GM12892 (cell line): ENCODE measurements at regions not wholly inside any gene's neighbourhood (a gene's known extent, or its start where the extent isn't known, plus 50 kb on each side); places are given as distances from the start of the nearest gene placed in this dataset.

Source experiments
- POLR2A ChIP-seq: IDR thresholded peaks from 2 replicates; pipeline ENCODE4 v1.6.1; 2011; ENCODE audit warnings: low read depth, low read length, control low read depth
- POLR2AphosphoS5 ChIP-seq: IDR thresholded peaks from 2 replicates; pipeline ENCODE4 v1.6.1; 2011; ENCODE audit warnings: low read depth, low read length, control low read depth

DNA sequence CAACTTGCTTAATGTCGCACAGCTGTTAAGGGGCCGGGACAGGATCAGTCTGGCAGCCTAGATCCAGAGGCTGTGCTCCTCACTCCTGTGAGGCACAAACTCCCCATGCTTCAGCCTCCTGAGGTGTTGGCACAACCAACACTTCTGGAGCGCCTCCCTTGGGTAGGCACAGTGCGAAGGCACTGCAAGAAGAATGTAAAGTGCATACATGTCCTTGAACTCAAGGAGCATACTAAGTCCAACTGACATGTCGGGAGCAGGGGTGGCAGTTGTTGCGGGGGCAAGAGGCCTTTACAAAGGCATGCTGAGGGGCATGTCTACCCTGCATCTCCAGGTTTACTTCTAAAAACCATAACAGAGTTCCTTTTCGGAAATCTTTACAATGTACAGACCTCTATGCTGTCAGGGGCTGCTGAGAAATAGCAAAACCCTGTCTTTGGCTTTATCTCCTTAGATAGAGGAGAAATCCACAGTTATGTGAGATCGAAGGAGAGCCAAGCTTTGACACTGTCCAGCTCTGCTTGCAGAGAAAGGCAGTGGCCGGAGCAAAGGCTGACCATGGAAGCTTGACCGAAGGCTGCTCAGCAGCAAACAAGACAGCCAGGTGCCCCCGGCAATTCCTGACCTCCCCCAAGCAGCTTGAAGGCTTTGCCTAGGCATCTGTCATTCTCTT is 93.9 kb downstream of the CDC7 start:
- TF ChIP-seq POLR2AphosphoS5, result no peak
- no peak for TF ChIP-seq POLR2A
